Progenitor cell of endocrine pancreas (in vitro differentiated cells): ENCODE measurements at regions not wholly inside any gene's neighbourhood (a gene's known extent, or its start where the extent isn't known, plus 50 kb on each side); places are given as distances from the start of the nearest gene placed in this dataset.

Experiments used
- DNase-seq: peaks from one replicate; pipeline ENCODE4 v3.0.0; 2021; ENCODE audit warnings: low spot score; ENCODE audit not compliant: unreplicated experiment
- H3K27ac Mint-ChIP-seq: 2 replicates; pipeline ENCODE4 v1.8.0; 2021; ENCODE audit warnings: mild to moderate bottlenecking, moderate library complexity, mixed read lengths
- H3K27me3 Mint-ChIP-seq: 2 replicates; pipeline ENCODE4 v1.8.0; 2021; ENCODE audit warnings: mixed read lengths
- H3K36me3 Mint-ChIP-seq: 2 replicates; pipeline ENCODE4 v1.8.0; 2022; ENCODE audit warnings: mixed read lengths; ENCODE audit not compliant: insufficient read depth
- H3K4me1 Mint-ChIP-seq: 2 replicates; pipeline ENCODE4 v1.8.0; 2021; ENCODE audit warnings: low read depth, mixed read lengths
- H3K4me3 Mint-ChIP-seq: 2 replicates; pipeline ENCODE4 v1.8.0; 2021; ENCODE audit warnings: low read depth, mild to moderate bottlenecking, moderate library complexity, mixed read lengths
- H3K9me3 Mint-ChIP-seq: 2 replicates; pipeline ENCODE4 v1.8.0; 2021; ENCODE audit warnings: low read depth, mixed read lengths
- CTCF ChIP-seq: fragments of 200-600 bp; sonication (generic); IDR thresholded peaks from one replicate; pipeline ENCODE4 v1.5.0; 2021; ENCODE audit warnings: antibody characterized with exemption, mild to moderate bottlenecking; ENCODE audit not compliant: unreplicated experiment

GRCh38 chr10:61346796-61347413, 106.3 kb downstream of the TMEM26 start:
- Mint-ChIP-seq H3K27me3 (peaks cover 6% of the 10 kb centered on the region), H3K9me3 (no peaks in the 10 kb centered on the region), H3K4me3 (no peak overlapping the region), H3K27ac (no peak overlapping the region), H3K36me3 (no peaks in the 10 kb centered on the region), H3K4me1 (peaks cover 20% of the 10 kb centered on the region)
- no peak for DNase-seq
- no peak for TF ChIP-seq CTCF

- Mint-ChIP-seq H3K27ac (no peak overlapping the region), H3K27me3 (peaks cover 3% of the 10 kb centered on the region), H3K9me3 (no peaks in the 10 kb centered on the region), H3K36me3 (no peaks in the 10 kb centered on the region), H3K4me3 (no peak overlapping the region), H3K4me1 (peaks cover 6% of the 10 kb centered on the region)
- no peak for TF ChIP-seq CTCF
- DNase-seq, result no peak
Measured at GRCh38 chr10:61343796-61344195, 109.4 kb downstream of the TMEM26 start.

- H3K36me3 Mint-ChIP-seq, result no peaks in the 10 kb centered on the region
- no peak for TF ChIP-seq CTCF
- H3K27me3 Mint-ChIP-seq, result peaks cover 3% of the 10 kb centered on the region
- DNase-seq, result no peak
- H3K9me3 Mint-ChIP-seq, result no peaks in the 10 kb centered on the region
- H3K27ac Mint-ChIP-seq, result no peak overlapping the region
- peaks cover 6% of the 10 kb centered on the region for H3K4me1 Mint-ChIP-seq
- H3K4me3 Mint-ChIP-seq, result no peak overlapping the region
Measured at GRCh38 chr10:61342858-61343572, 110.2 kb downstream of the TMEM26 start.

DNA sequence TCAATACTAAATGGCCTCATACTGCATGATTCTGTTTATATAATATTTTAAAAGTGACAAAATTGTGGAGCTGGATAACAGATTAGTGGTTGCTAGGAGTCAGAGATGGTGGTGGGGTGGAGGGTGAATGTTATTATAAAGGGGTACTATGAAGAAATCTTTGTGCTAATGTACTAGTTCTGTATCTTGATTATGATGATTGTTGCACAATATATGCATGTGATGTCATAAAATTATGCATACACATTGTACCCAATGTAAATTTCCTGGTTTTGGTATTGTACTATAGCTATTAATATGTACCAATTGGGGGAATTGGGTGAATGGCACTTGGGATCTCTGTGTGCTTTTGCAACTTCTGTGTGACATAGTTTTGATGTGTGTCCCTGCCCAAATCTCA, 112.2 kb downstream of the TMEM26 start:
- peaks cover 3% of the 10 kb centered on the region for H3K27me3 Mint-ChIP-seq
- no peaks in the 10 kb centered on the region for H3K9me3 Mint-ChIP-seq
- peaks cover 6% of the 10 kb centered on the region for H3K4me1 Mint-ChIP-seq
- DNase-seq, result no peak
- no peak overlapping the region for H3K4me3 Mint-ChIP-seq
- no peak overlapping the region for H3K27ac Mint-ChIP-seq
- TF ChIP-seq CTCF, result no peak
- no peaks in the 10 kb centered on the region for H3K36me3 Mint-ChIP-seq

DNA sequence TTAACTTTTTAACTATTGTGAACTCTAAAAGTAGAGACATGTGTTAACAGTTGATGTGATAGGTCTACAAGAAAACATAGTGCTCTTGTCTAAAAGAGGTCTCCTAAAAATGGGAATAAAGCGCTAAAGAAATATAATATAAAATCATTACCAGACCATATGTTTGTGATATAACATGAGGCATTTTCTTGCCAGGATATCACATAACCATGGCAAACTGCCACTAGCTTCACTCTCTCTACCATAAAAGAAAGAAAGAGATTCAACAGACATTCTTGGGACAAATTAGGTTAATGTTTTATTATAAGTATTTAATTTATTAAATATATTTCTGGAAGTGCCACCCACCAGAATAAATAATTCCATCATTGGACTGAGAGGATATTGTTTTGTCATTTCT, 115.0 kb downstream of the TMEM26 start:
- Mint-ChIP-seq H3K9me3 (peaks cover 3% of the 10 kb centered on the region), H3K27ac (no peak overlapping the region), H3K36me3 (no peaks in the 10 kb centered on the region), H3K4me3 (no peak overlapping the region), H3K27me3 (no peaks in the 10 kb centered on the region), H3K4me1 (peaks cover 6% of the 10 kb centered on the region)
- TF ChIP-seq CTCF, result no peak
- no peak for DNase-seq
